ENCODE measurements at regions not wholly inside any gene's neighbourhood (a gene's known extent, or its start where the extent isn't known, plus 50 kb on each side); places are given as distances from the start of the nearest gene placed in this dataset.
"Not testable (repeated sequence)": the region's sequence is repeated elsewhere in the genome, so short reads cannot be mapped to it uniquely, and the experiment has no call there.

DNA sequence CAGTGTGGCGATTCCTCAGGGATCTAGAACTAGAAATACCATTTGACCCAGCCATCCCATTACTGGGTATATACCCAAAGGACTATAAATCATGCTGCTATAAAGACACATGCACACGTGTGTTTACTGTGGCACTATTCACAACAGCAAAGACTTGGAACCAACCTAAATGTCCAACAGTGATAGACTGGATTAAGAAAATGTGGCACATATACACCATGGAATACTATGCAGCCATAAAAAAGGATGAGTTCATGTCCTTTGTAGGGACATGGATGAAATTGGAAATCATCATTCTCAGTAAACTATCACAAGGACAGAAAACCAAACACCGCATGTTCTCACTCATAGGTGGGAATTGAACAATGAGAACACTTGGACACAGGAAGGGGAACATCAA is 107.9 kb upstream of the TSPAN8 start:
- ATAC-seq (ENCODE audit: low read depth); H3K4ac ChIP-seq (ENCODE audit: low read depth, low read length): not testable (repeated sequence)

More for the DNA sequence above, 107.9 kb upstream of the TSPAN8 start:
- H3K79me1 ChIP-seq (ENCODE audit: low read depth in 1 of 2, low read length in 2 of 2); POLR2A ChIA-PET (ENCODE audit: unreplicated experiment); H2AK5ac ChIP-seq (ENCODE audit: low read depth, low read length); intact Hi-C loops (cut with micrococcal nuclease); H3K56ac ChIP-seq (ENCODE audit: extremely low read depth, insufficient read depth, low read length); BruUV-seq (replicated peaks); H2AFZ ChIP-seq (replicated peaks; ENCODE audit: low read length, poor library complexity); H2BK15ac ChIP-seq (ENCODE audit: low read depth, low read length); H3K4me2 ChIP-seq (ENCODE audit: low read depth, low read length); H3K14ac ChIP-seq (replicated peaks; ENCODE audit: low read depth, low read length); H2BK5ac ChIP-seq (ENCODE audit: low read depth, low read length, poor library complexity, severe bottlenecking); H3K4me1 ChIP-seq (ENCODE audit: control insufficient read depth, insufficient read depth, low read length); H2AK9ac ChIP-seq (replicated peaks; ENCODE audit: low read depth, low read length, poor library complexity); H4K5ac ChIP-seq (ENCODE audit: low read depth, low read length); H4K91ac ChIP-seq (ENCODE audit: insufficient read depth, low read depth, low read length); H3K27me3 ChIP-seq (ENCODE audit: control insufficient read depth, insufficient read depth, low read length); H3K23ac ChIP-seq (ENCODE audit: low read depth, low read length); H4K8ac ChIP-seq (ENCODE audit: low read depth in 2 of 2, low read length in 2 of 2); H3K4me3 ChIP-seq (ENCODE audit: insufficient read depth, low read depth, low read length); dilution Hi-C loops (cut with HindIII; ENCODE audit: low sequenced_read_pairs, unreplicated experiment); in situ Hi-C loops (cut with MboI; ENCODE audit: low sequenced_read_pairs); H3K18ac ChIP-seq (ENCODE audit: low read depth, low read length); H4K20me1 ChIP-seq (ENCODE audit: insufficient read depth, low read length); H2BK120ac ChIP-seq (ENCODE audit: low read depth, low read length); H3K9me3 ChIP-seq (ENCODE audit: control insufficient read depth, insufficient read depth, low read length); CTCF ChIA-PET; H3K9ac ChIP-seq (ENCODE audit: low read depth, low read length); H3K36me3 ChIP-seq (ENCODE audit: control insufficient read depth, insufficient read depth, low read length); DNase-seq; H3K27ac ChIP-seq (ENCODE audit: insufficient read depth, low read length); H2BK20ac ChIP-seq (ENCODE audit: low read depth, low read length); H3K9me1 ChIP-seq (ENCODE audit: insufficient read depth, low read length): not testable (repeated sequence)
- no CpG with 5 or more reads among the region's 3 CpGs for WGBS, 2 experiments (ENCODE audit: extremely low coverage in 2 of 2, insufficient read length in 1 of 2)

Measured in IMR-90 (cell line).